ENCODE measurements at regions not wholly inside any gene's neighbourhood (a gene's known extent, or its start where the extent isn't known, plus 50 kb on each side); places are given as distances from the start of the nearest gene placed in this dataset.

- no peak for TF ChIP-seq CTCF (IDR thresholded peaks at IDR 0.05; ENCODE audit: low read depth, low read length, poor library complexity, severe bottlenecking)
- TF ChIP-seq EZH2phosphoT487 (IDR thresholded peaks at IDR 0.05; ENCODE audit: borderline replicate concordance, low read length), result no peak
These were observed 1430.7 kb upstream of the PCDH20 start for GRCh38 chr13:62846302-62846701.
